ENCODE measurements at regions not wholly inside any gene's neighbourhood (a gene's known extent, or its start where the extent isn't known, plus 50 kb on each side); places are given as distances from the start of the nearest gene placed in this dataset.

DNA sequence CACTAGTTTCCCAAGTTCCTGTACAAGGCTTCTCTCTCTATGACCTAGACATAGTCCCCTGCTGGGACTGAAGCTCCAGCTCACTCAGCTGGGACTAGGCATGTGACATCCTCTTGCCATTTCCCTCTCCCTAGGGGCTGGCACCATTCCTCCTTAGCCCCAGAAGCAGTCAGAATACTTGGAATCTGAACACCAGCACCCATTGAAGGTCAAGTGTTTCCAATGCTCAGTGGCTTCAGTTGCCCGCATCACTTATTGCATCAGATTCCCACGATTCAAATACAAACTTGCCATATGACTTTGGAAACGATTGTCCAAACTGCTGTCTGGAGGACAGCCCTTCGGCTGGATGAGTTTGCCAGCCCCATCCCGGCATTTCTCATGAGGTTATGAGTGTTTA, 65.5 kb upstream of the HOPX start:
- TF ChIP-seq, protein P1, sequence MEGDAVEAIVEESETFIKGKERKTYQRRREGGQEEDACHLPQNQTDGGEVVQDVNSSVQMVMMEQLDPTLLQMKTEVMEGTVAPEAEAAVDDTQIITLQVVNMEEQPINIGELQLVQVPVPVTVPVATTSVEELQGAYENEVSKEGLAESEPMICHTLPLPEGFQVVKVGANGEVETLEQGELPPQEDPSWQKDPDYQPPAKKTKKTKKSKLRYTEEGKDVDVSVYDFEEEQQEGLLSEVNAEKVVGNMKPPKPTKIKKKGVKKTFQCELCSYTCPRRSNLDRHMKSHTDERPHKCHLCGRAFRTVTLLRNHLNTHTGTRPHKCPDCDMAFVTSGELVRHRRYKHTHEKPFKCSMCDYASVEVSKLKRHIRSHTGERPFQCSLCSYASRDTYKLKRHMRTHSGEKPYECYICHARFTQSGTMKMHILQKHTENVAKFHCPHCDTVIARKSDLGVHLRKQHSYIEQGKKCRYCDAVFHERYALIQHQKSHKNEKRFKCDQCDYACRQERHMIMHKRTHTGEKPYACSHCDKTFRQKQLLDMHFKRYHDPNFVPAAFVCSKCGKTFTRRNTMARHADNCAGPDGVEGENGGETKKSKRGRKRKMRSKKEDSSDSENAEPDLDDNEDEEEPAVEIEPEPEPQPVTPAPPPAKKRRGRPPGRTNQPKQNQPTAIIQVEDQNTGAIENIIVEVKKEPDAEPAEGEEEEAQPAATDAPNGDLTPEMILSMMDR (IDR thresholded peaks at IDR 0.05), result no peak
- no peak for TF ChIP-seq POLR2A (IDR thresholded peaks at IDR 0.05)

Data from upper lobe of left lung (tissue), 4 donors.